Rectal smooth muscle tissue (tissue), 1 donor: ENCODE measurements at regions not wholly inside any gene's neighbourhood (a gene's known extent, or its start where the extent isn't known, plus 50 kb on each side); places are given as distances from the start of the nearest gene placed in this dataset.

Experiments used
- H3K27ac ChIP-seq: one replicate; pipeline ENCODE4 v1.7.0; 2013; ENCODE audit warnings: low read depth, low read length, inconsistent platforms
- H3K27me3 ChIP-seq: one replicate; pipeline ENCODE4 v1.7.0; 2013; ENCODE audit warnings: low read length; ENCODE audit not compliant: control insufficient read depth, insufficient read depth
- H3K36me3 ChIP-seq: one replicate; pipeline ENCODE4 v1.7.0; 2013; ENCODE audit warnings: low read length; ENCODE audit not compliant: control insufficient read depth, insufficient read depth
- H3K4me1 ChIP-seq: one replicate; pipeline ENCODE4 v1.7.0; 2013; ENCODE audit warnings: low read length; ENCODE audit not compliant: control insufficient read depth, insufficient read depth
- H3K4me3 ChIP-seq: one replicate; pipeline ENCODE4 v1.7.0; 2013; ENCODE audit warnings: low read length
- H3K9ac ChIP-seq: one replicate; pipeline ENCODE4 v1.7.0; 2013; ENCODE audit warnings: low read length

- Histone ChIP-seq H3K27ac (no peak overlapping the region), H3K4me3 (no peak overlapping the region), H3K4me1 (peaks cover 3% of the 10 kb centered on the region), H3K36me3 (no peaks in the 10 kb centered on the region), H3K9ac (no peak overlapping the region), H3K27me3 (no peaks in the 10 kb centered on the region)
Observed at GRCh38 chr6:167763056-167763944, 63.4 kb upstream of the AFDN start.

GRCh38 chr6:167764215-167764614 is 62.5 kb upstream of the AFDN start:
- Histone ChIP-seq H3K9ac (no peak overlapping the region), H3K4me3 (no peak overlapping the region), H3K27me3 (no peaks in the 10 kb centered on the region), H3K36me3 (no peaks in the 10 kb centered on the region), H3K4me1 (peaks cover 3% of the 10 kb centered on the region), H3K27ac (no peak overlapping the region)

GRCh38 chr6:167764713-167765479 is 61.8 kb upstream of the AFDN start:
- Histone ChIP-seq H3K4me3 (no peak overlapping the region), H3K4me1 (peaks cover 3% of the 10 kb centered on the region), H3K27ac (no peak overlapping the region), H3K9ac (no peak overlapping the region), H3K27me3 (no peaks in the 10 kb centered on the region), H3K36me3 (no peaks in the 10 kb centered on the region)

- H3K4me1 ChIP-seq, result no peaks in the 10 kb centered on the region
- H3K4me3 ChIP-seq, result no peak overlapping the region
- no peaks in the 10 kb centered on the region for H3K36me3 ChIP-seq
- no peak overlapping the region for H3K27ac ChIP-seq
- no peaks in the 10 kb centered on the region for H3K27me3 ChIP-seq
- H3K9ac ChIP-seq, result no peak overlapping the region
Observed at GRCh38 chr6:167766986-167767714, 59.6 kb upstream of the AFDN start.

GRCh38 chr6:167767715-167768107 is 59.0 kb upstream of the AFDN start:
- no peaks in the 10 kb centered on the region for H3K4me1 ChIP-seq
- no peak overlapping the region for H3K27ac ChIP-seq
- no peaks in the 10 kb centered on the region for H3K36me3 ChIP-seq
- no peaks in the 10 kb centered on the region for H3K27me3 ChIP-seq
- no peak overlapping the region for H3K4me3 ChIP-seq
- no peak overlapping the region for H3K9ac ChIP-seq

GRCh38 chr6:167768471-167769215 is 58.1 kb upstream of the AFDN start:
- Histone ChIP-seq H3K27me3 (no peaks in the 10 kb centered on the region), H3K36me3 (no peaks in the 10 kb centered on the region), H3K4me3 (no peak overlapping the region), H3K9ac (no peak overlapping the region), H3K27ac (no peak overlapping the region), H3K4me1 (no peaks in the 10 kb centered on the region)

- H3K27me3 ChIP-seq, result no peaks in the 10 kb centered on the region
- H3K27ac ChIP-seq, result no peak overlapping the region
- H3K4me3 ChIP-seq, result no peak overlapping the region
- no peaks in the 10 kb centered on the region for H3K4me1 ChIP-seq
- H3K9ac ChIP-seq, result no peak overlapping the region
- H3K36me3 ChIP-seq, result no peaks in the 10 kb centered on the region
Observed at GRCh38 chr6:167769408-167770190, 57.1 kb upstream of the AFDN start.

- Histone ChIP-seq H3K36me3 (no peaks in the 10 kb centered on the region), H3K27ac (no peak overlapping the region), H3K4me1 (no peaks in the 10 kb centered on the region), H3K27me3 (no peaks in the 10 kb centered on the region), H3K4me3 (no peak overlapping the region), H3K9ac (no peak overlapping the region)
Observed at GRCh38 chr6:167770291-167770955, 56.3 kb upstream of the AFDN start.

- no peak overlapping the region for H3K27ac ChIP-seq
- H3K9ac ChIP-seq, result no peak overlapping the region
- no peaks in the 10 kb centered on the region for H3K4me1 ChIP-seq
- no peaks in the 10 kb centered on the region for H3K36me3 ChIP-seq
- no peaks in the 10 kb centered on the region for H3K27me3 ChIP-seq
- no peak overlapping the region for H3K4me3 ChIP-seq
Observed at GRCh38 chr6:167774881-167775280, 51.8 kb upstream of the AFDN start.

GRCh38 chr6:167776906-167777627 is 49.6 kb upstream of the AFDN start:
- H3K9ac ChIP-seq, result no peak overlapping the region
- H3K36me3 ChIP-seq, result no peaks in the 10 kb centered on the region
- H3K27ac ChIP-seq, result no peak overlapping the region
- no peaks in the 10 kb centered on the region for H3K4me1 ChIP-seq
- H3K27me3 ChIP-seq, result no peaks in the 10 kb centered on the region
- H3K4me3 ChIP-seq, result no peak overlapping the region
